ENCODE measurements at regions not wholly inside any gene's neighbourhood (a gene's known extent, or its start where the extent isn't known, plus 50 kb on each side); places are given as distances from the start of the nearest gene placed in this dataset.

DNA sequence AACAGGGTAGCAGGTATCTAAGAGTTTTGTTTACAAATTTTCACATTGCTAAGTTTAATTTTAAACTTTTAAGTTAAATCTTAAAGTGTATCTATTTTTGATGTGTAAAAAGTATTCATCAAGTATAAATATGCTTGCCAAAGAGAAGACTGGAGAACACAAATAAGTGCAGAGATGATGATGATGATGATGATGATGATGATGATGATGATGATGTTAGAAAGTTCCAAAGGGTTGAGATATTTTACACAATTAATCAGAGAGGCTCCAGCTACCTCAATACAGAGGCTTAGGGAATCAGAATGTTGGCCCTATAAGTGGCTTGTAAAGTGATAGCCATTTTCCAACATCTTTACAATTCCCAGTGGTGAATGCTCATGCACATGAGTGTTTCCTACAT is 209.0 kb upstream of the NPVF start:
- Histone ChIP-seq H3K4me3 (no peak overlapping the region), H3K27me3 (no peaks in the 10 kb centered on the region), H3K4me1 (peaks cover 0 to 3% (median under 1%) of the 10 kb centered on the region in 4 donors), H3K36me3 (no peaks in the 10 kb centered on the region), H3K27ac (no peak overlapping the region), H3K9me3 (peaks cover 0 to 6% (median 2%) of the 10 kb centered on the region in 4 donors)
- intact Hi-C loops (cut with DNase I) = no loop called here
- DNase-seq = no peak
- TF ChIP-seq EP300 (IDR thresholded peaks at IDR 0.05) = no peak
- no peak for TF ChIP-seq POLR2A (IDR thresholded peaks at IDR 0.05)
- no peak for TF ChIP-seq POLR2AphosphoS5 (IDR thresholded peaks at IDR 0.05)
- no peak for TF ChIP-seq CTCF (IDR thresholded peaks at IDR 0.05)

DNA sequence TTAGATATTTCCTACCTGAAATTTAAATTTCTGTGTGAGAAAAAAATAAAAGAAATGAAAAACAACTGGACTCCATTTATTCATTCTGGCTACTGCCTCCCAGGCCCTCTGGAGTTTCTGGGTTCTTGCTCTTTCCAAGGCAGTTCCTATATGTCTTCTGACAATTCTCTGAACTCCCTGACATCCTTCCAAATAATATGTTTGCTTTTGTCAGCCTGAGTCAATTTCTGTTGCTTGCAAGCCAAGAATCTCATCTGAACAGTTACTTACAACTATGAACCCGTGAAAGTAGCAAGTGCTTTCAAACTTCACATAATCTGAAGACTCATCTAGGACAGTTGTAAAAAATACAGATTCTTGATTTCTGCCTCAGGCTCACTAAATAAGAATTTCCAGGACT is 216.7 kb upstream of the NPVF start:
- no peak for TF ChIP-seq EP300 (IDR thresholded peaks at IDR 0.05)
- no peak for TF ChIP-seq POLR2A (IDR thresholded peaks at IDR 0.05)
- no peak for TF ChIP-seq POLR2AphosphoS5 (IDR thresholded peaks at IDR 0.05)
- TF ChIP-seq CTCF (IDR thresholded peaks at IDR 0.05) = no peak
- peaks cover 0 to 5% (median 2%) of the 10 kb centered on the region in 4 donors for H3K9me3 ChIP-seq
- DNase-seq = no peak
- H3K27ac ChIP-seq = no peak overlapping the region
- intact Hi-C loops (cut with DNase I) = no loop called here
- H3K36me3 ChIP-seq = no peaks in the 10 kb centered on the region
- 54 to 60% methylated on average over 1 of the region's 1 CpG for WGBS, 2 donors
- H3K4me3 ChIP-seq = no peak overlapping the region
- no peaks in the 10 kb centered on the region for H3K4me1 ChIP-seq
- H3K27me3 ChIP-seq = no peaks in the 10 kb centered on the region

- no peak for TF ChIP-seq EP300 (IDR thresholded peaks at IDR 0.05)
- no peak for TF ChIP-seq POLR2AphosphoS5 (IDR thresholded peaks at IDR 0.05)
- TF ChIP-seq CTCF (IDR thresholded peaks at IDR 0.05) = no peak
- 99% methylated on average over 2 of the region's 2 CpGs for WGBS, 2 donors
- H3K4me1 ChIP-seq = no peaks in the 10 kb centered on the region
- intact Hi-C loops (cut with DNase I) = no loop called here
- H3K36me3 ChIP-seq = no peaks in the 10 kb centered on the region
- H3K27me3 ChIP-seq = no peaks in the 10 kb centered on the region
- no peak overlapping the region for H3K4me3 ChIP-seq
- no peak for DNase-seq
- H3K27ac ChIP-seq = no peak overlapping the region
- H3K9me3 ChIP-seq = no peaks in the 10 kb centered on the region
Measured at GRCh38 chr7:25448301-25448700, 220.0 kb upstream of the NPVF start.

DNA sequence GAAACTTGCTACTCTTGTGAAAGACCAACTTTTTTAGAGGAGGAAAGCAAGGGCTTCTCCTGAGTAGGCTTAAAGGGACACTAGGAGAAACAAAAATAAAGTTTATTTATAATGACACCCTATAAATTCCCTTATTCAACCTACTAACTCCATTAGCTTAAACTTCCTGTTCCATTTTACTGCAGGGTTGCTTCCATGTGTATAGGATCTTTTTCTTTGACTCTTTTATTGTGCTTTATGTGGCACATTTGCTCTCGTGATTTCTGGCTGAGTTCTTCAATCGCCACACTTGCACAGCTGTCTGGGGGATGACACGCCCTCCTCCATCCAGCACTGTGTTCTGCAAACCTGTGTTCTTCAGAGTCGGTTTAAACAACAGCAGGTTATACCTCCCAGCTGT is 225.7 kb upstream of the NPVF start:
- no peaks in the 10 kb centered on the region for H3K36me3 ChIP-seq
- TF ChIP-seq POLR2A (IDR thresholded peaks at IDR 0.05) = no peak
- TF ChIP-seq POLR2AphosphoS5 (IDR thresholded peaks at IDR 0.05) = no peak
- TF ChIP-seq CTCF (IDR thresholded peaks at IDR 0.05) = no peak
- TF ChIP-seq EP300 (IDR thresholded peaks at IDR 0.05) = no peak
- H3K27ac ChIP-seq = peak overlapping the region in 1 of 4 donors; percentile 7
- no peaks in the 10 kb centered on the region for H3K27me3 ChIP-seq
- intact Hi-C loops (cut with DNase I) = no loop called here
- H3K4me3 ChIP-seq = no peak overlapping the region
- WGBS, 2 donors = 13 to 55% methylated on average over 4 of the region's 4 CpGs
- H3K9me3 ChIP-seq = no peaks in the 10 kb centered on the region
- DNase-seq = no peak
- H3K4me1 ChIP-seq = peaks cover 0 to 29% (median 15%) of the 10 kb centered on the region in 4 donors

GRCh38 chr7:25454562-25455041 is 226.3 kb upstream of the NPVF start:
- H3K4me1 ChIP-seq = peaks cover 0 to 29% (median 15%) of the 10 kb centered on the region in 4 donors
- 46 to 64% methylated on average over 9 of the region's 9 CpGs for WGBS, 2 donors
- TF ChIP-seq POLR2A (IDR thresholded peaks at IDR 0.05) = no peak
- no peak for TF ChIP-seq CTCF (IDR thresholded peaks at IDR 0.05)
- no peak for TF ChIP-seq POLR2AphosphoS5 (IDR thresholded peaks at IDR 0.05)
- TF ChIP-seq EP300 (IDR thresholded peaks at IDR 0.05) = no peak
- H3K27ac ChIP-seq = peak overlapping the region in 3 of 4 donors; percentile 7 to 13 (median 7)
- no peaks in the 10 kb centered on the region for H3K9me3 ChIP-seq
- peak overlapping the region in 1 of 4 donors; percentile 6 for H3K4me3 ChIP-seq
- DNase-seq = peak; percentile 69
- H3K36me3 ChIP-seq = no peaks in the 10 kb centered on the region
- H3K27me3 ChIP-seq = no peaks in the 10 kb centered on the region
- intact Hi-C loops (cut with DNase I) = loop anchor here (5.0 kb wide), 2 partner anchors 62 to 398 kb away; no protein-coding TSS in a partner anchor

All from sigmoid colon (tissue), 6 donors.